Adrenal gland (tissue), 5 donors: ENCODE measurements at regions not wholly inside any gene's neighbourhood (a gene's known extent, or its start where the extent isn't known, plus 50 kb on each side); places are given as distances from the start of the nearest gene placed in this dataset.

Experiments
- POLR2A ChIP-seq, 2 donors: fragments of 450-650 bp; IDR thresholded peaks; one replicate each; pipeline ENCODE4 v1.6.1; 2017; ENCODE audit warnings: antibody characterized with exemption in 2 of 2, mild to moderate bottlenecking in 2 of 2, moderate library complexity in 1 of 2
- TF ChIP-seq, protein P1 (sequence below), 6 experiments: fragments of 450-650 bp in 4 of 6; fragments of 200-600 bp in 2 of 6; sonication (generic) in 1 of 6; IDR thresholded peaks; 1 replicate in 5 of 6; 2 replicates in 1 of 6; pipeline versions ENCODE4 v1.5.1 to v1.8.0; 2016 to 2021; ENCODE audit warnings: antibody characterized with exemption in 6 of 6, mild to moderate bottlenecking in 2 of 6, moderate library complexity in 1 of 6
- donor health status: DM: no; HTN: no; CAD: no.

DNA sequence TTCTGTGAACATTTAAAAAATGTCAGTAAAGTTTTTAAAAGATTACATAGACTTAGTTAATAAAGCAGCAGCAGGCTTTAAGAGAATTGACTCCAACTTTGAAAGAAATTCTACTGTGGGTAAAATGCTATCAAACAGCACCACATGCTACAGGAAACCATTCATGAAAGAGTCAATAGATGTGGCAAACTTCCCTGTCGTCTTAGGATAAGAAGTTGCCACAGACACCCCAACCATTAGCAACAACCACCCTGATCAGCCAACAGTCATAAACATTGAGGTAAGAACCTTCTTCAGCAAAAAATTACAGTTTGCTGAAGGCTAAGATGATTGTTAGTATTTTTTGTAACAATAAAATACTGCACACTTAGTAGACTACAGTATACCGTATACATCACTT lies 278.2 kb downstream of the CSNK1G3 start:
- TF ChIP-seq, protein P1, sequence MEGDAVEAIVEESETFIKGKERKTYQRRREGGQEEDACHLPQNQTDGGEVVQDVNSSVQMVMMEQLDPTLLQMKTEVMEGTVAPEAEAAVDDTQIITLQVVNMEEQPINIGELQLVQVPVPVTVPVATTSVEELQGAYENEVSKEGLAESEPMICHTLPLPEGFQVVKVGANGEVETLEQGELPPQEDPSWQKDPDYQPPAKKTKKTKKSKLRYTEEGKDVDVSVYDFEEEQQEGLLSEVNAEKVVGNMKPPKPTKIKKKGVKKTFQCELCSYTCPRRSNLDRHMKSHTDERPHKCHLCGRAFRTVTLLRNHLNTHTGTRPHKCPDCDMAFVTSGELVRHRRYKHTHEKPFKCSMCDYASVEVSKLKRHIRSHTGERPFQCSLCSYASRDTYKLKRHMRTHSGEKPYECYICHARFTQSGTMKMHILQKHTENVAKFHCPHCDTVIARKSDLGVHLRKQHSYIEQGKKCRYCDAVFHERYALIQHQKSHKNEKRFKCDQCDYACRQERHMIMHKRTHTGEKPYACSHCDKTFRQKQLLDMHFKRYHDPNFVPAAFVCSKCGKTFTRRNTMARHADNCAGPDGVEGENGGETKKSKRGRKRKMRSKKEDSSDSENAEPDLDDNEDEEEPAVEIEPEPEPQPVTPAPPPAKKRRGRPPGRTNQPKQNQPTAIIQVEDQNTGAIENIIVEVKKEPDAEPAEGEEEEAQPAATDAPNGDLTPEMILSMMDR (IDR thresholded peaks at IDR 0.05) = no peak
- no peak for TF ChIP-seq POLR2A (IDR thresholded peaks at IDR 0.05)
